ENCODE measurements at regions not wholly inside any gene's neighbourhood (a gene's known extent, or its start where the extent isn't known, plus 50 kb on each side); places are given as distances from the start of the nearest gene placed in this dataset.

- TF ChIP-seq, protein P1, sequence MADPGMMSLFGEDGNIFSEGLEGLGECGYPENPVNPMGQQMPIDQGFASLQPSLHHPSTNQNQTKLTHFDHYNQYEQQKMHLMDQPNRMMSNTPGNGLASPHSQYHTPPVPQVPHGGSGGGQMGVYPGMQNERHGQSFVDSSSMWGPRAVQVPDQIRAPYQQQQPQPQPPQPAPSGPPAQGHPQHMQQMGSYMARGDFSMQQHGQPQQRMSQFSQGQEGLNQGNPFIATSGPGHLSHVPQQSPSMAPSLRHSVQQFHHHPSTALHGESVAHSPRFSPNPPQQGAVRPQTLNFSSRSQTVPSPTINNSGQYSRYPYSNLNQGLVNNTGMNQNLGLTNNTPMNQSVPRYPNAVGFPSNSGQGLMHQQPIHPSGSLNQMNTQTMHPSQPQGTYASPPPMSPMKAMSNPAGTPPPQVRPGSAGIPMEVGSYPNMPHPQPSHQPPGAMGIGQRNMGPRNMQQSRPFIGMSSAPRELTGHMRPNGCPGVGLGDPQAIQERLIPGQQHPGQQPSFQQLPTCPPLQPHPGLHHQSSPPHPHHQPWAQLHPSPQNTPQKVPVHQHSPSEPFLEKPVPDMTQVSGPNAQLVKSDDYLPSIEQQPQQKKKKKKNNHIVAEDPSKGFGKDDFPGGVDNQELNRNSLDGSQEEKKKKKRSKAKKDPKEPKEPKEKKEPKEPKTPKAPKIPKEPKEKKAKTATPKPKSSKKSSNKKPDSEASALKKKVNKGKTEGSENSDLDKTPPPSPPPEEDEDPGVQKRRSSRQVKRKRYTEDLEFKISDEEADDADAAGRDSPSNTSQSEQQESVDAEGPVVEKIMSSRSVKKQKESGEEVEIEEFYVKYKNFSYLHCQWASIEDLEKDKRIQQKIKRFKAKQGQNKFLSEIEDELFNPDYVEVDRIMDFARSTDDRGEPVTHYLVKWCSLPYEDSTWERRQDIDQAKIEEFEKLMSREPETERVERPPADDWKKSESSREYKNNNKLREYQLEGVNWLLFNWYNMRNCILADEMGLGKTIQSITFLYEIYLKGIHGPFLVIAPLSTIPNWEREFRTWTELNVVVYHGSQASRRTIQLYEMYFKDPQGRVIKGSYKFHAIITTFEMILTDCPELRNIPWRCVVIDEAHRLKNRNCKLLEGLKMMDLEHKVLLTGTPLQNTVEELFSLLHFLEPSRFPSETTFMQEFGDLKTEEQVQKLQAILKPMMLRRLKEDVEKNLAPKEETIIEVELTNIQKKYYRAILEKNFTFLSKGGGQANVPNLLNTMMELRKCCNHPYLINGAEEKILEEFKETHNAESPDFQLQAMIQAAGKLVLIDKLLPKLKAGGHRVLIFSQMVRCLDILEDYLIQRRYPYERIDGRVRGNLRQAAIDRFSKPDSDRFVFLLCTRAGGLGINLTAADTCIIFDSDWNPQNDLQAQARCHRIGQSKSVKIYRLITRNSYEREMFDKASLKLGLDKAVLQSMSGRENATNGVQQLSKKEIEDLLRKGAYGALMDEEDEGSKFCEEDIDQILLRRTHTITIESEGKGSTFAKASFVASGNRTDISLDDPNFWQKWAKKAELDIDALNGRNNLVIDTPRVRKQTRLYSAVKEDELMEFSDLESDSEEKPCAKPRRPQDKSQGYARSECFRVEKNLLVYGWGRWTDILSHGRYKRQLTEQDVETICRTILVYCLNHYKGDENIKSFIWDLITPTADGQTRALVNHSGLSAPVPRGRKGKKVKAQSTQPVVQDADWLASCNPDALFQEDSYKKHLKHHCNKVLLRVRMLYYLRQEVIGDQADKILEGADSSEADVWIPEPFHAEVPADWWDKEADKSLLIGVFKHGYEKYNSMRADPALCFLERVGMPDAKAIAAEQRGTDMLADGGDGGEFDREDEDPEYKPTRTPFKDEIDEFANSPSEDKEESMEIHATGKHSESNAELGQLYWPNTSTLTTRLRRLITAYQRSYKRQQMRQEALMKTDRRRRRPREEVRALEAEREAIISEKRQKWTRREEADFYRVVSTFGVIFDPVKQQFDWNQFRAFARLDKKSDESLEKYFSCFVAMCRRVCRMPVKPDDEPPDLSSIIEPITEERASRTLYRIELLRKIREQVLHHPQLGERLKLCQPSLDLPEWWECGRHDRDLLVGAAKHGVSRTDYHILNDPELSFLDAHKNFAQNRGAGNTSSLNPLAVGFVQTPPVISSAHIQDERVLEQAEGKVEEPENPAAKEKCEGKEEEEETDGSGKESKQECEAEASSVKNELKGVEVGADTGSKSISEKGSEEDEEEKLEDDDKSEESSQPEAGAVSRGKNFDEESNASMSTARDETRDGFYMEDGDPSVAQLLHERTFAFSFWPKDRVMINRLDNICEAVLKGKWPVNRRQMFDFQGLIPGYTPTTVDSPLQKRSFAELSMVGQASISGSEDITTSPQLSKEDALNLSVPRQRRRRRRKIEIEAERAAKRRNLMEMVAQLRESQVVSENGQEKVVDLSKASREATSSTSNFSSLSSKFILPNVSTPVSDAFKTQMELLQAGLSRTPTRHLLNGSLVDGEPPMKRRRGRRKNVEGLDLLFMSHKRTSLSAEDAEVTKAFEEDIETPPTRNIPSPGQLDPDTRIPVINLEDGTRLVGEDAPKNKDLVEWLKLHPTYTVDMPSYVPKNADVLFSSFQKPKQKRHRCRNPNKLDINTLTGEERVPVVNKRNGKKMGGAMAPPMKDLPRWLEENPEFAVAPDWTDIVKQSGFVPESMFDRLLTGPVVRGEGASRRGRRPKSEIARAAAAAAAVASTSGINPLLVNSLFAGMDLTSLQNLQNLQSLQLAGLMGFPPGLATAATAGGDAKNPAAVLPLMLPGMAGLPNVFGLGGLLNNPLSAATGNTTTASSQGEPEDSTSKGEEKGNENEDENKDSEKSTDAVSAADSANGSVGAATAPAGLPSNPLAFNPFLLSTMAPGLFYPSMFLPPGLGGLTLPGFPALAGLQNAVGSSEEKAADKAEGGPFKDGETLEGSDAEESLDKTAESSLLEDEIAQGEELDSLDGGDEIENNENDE (IDR thresholded peaks at IDR 0.05; ENCODE audit: insufficient replicate concordance, low read length) = no peak
- no peak for TF ChIP-seq RAD21 (IDR thresholded peaks at IDR 0.05 in 1 of 2, conservative IDR thresholded peaks at IDR 0.05 in 1 of 2; ENCODE audit: low read depth in 2 of 2, low read length in 2 of 2)
Measured at GRCh38 chrX:80512924-80513323, 92.7 kb downstream of the TENT5D start (continued).

Data from H1 (cell line).